Mesenchymal stem cell (in vitro differentiated cells and primary cell): ENCODE measurements at regions not wholly inside any gene's neighbourhood (a gene's known extent, or its start where the extent isn't known, plus 50 kb on each side); places are given as distances from the start of the nearest gene placed in this dataset.

Experiments
- DNase-seq: peaks from one replicate; pipeline ENCODE4 v3.0.0-alpha.2; 2013
- H2AFZ ChIP-seq: one replicate; pipeline ENCODE4 v1.6.1; 2013; ENCODE audit warnings: low read depth, mild to moderate bottlenecking, control low read depth, inconsistent platforms, low read length, moderate library complexity
- H2AK5ac ChIP-seq: 2 replicates; pipeline ENCODE4 v1.6.1; 2013; ENCODE audit warnings: low read length, moderate library complexity, mild to moderate bottlenecking, inconsistent platforms; ENCODE audit not compliant: severe bottlenecking
- H2BK120ac ChIP-seq: one replicate; pipeline ENCODE4 v1.6.1; 2013; ENCODE audit warnings: low read depth, mild to moderate bottlenecking, inconsistent platforms, low read length, moderate library complexity
- H2BK12ac ChIP-seq, 2 experiments: one replicate each; pipeline ENCODE4 v1.6.1; 2013; ENCODE audit warnings: inconsistent platforms in 2 of 2, low read length in 2 of 2, mild to moderate bottlenecking in 2 of 2, moderate library complexity in 2 of 2, control low read depth in 1 of 2
- H2BK15ac ChIP-seq: one replicate; pipeline ENCODE4 v1.6.1; 2013; ENCODE audit warnings: mild to moderate bottlenecking, low read depth, inconsistent platforms; ENCODE audit not compliant: poor library complexity, severe bottlenecking
- H2BK5ac ChIP-seq: 2 replicates; pipeline ENCODE4 v1.6.1; 2013; ENCODE audit warnings: low read depth, mild to moderate bottlenecking, low read length, control low read depth, inconsistent platforms; ENCODE audit not compliant: poor library complexity, severe bottlenecking
- H3K14ac ChIP-seq, 2 experiments: one replicate each; pipeline ENCODE4 v1.6.1; 2013; ENCODE audit warnings: inconsistent platforms in 2 of 2, low read length in 2 of 2, control low read depth in 1 of 2, mild to moderate bottlenecking in 1 of 2, moderate library complexity in 1 of 2
- H3K18ac ChIP-seq, 2 experiments: one replicate each; pipeline ENCODE4 v1.6.1; 2013; ENCODE audit warnings: inconsistent platforms in 2 of 2, low read length in 2 of 2, control low read depth in 1 of 2, low read depth in 1 of 2, mild to moderate bottlenecking in 1 of 2
- H3K23ac ChIP-seq, 2 experiments: one replicate each; pipeline ENCODE4 v1.6.1; 2013; ENCODE audit warnings: inconsistent platforms in 2 of 2, low read length in 2 of 2, mild to moderate bottlenecking in 2 of 2, moderate library complexity in 2 of 2, control low read depth in 1 of 2
- H3K27ac ChIP-seq: 2 replicates; pipeline ENCODE4 v1.5.1; 2013; ENCODE audit warnings: mild to moderate bottlenecking, moderate library complexity, low read length, control low read depth, inconsistent platforms; ENCODE audit not compliant: poor library complexity, severe bottlenecking
- H3K27me3 ChIP-seq, 2 experiments: 2 replicates each; pipeline versions ENCODE4 v1.6.1 to v1.7.0; 2013; ENCODE audit warnings: low read length in 2 of 2, mild to moderate bottlenecking in 2 of 2, moderate library complexity in 2 of 2, control low read depth in 1 of 2, inconsistent platforms in 1 of 2; ENCODE audit not compliant: control insufficient read depth in 1 of 2, insufficient read depth in 1 of 2
- H3K36me3 ChIP-seq, 2 experiments: 2 replicates each; pipeline versions ENCODE4 v1.6.1 to v1.7.0; 2013; ENCODE audit warnings: low read length in 2 of 2, control low read depth in 1 of 2, inconsistent platforms in 1 of 2, low read depth in 1 of 2, mild to moderate bottlenecking in 1 of 2; ENCODE audit not compliant: insufficient read depth in 2 of 2, control insufficient read depth in 1 of 2
- H3K4ac ChIP-seq, 2 experiments: one replicate each; pipeline ENCODE4 v1.6.1; 2013; ENCODE audit warnings: inconsistent platforms in 2 of 2, low read length in 2 of 2, mild to moderate bottlenecking in 2 of 2, moderate library complexity in 2 of 2, control low read depth in 1 of 2, low read depth in 1 of 2
- H3K4me1 ChIP-seq: 2 replicates; pipeline ENCODE4 v1.6.1; 2013; ENCODE audit warnings: low read depth, low read length, control low read depth; ENCODE audit not compliant: control insufficient read depth, insufficient read depth
- H3K4me2 ChIP-seq: 2 replicates; pipeline ENCODE4 v1.6.1; 2013; ENCODE audit warnings: low read length, mild to moderate bottlenecking, inconsistent platforms; ENCODE audit not compliant: poor library complexity, severe bottlenecking
- H3K4me3 ChIP-seq, 2 experiments: 2 replicates each; pipeline versions ENCODE4 v1.5.1 to v1.7.0; 2013; ENCODE audit warnings: low read length in 2 of 2, mild to moderate bottlenecking in 2 of 2, control low read depth in 1 of 2, low read depth in 1 of 2; ENCODE audit not compliant: insufficient read depth in 1 of 2
- H3K79me1 ChIP-seq: replicated peaks from 2 replicates; pipeline ENCODE4 v1.6.1; 2013; ENCODE audit warnings: mild to moderate bottlenecking, control low read depth, low read length, inconsistent platforms; ENCODE audit not compliant: poor library complexity, severe bottlenecking
- H3K9ac ChIP-seq: 2 replicates; pipeline ENCODE4 v1.7.0; 2013; ENCODE audit warnings: mild to moderate bottlenecking, low read length, moderate library complexity
- H3K9me3 ChIP-seq: 2 replicates; pipeline ENCODE4 v1.7.0; 2013; ENCODE audit warnings: mild to moderate bottlenecking, low read length; ENCODE audit not compliant: control insufficient read depth
- H4K8ac ChIP-seq: one replicate; pipeline ENCODE4 v1.6.1; 2013; ENCODE audit warnings: inconsistent platforms, mild to moderate bottlenecking, low read length, moderate library complexity
- H4K91ac ChIP-seq: one replicate; pipeline ENCODE4 v1.6.1; 2013; ENCODE audit warnings: mild to moderate bottlenecking, low read length, inconsistent platforms
- WGBS: methylation state at CpG from one replicate; pipeline ENCODE4 v1.1.7; 2013; ENCODE audit warnings: mixed read lengths; 5-methylcytosine and 5-hydroxymethylcytosine counted together

DNA sequence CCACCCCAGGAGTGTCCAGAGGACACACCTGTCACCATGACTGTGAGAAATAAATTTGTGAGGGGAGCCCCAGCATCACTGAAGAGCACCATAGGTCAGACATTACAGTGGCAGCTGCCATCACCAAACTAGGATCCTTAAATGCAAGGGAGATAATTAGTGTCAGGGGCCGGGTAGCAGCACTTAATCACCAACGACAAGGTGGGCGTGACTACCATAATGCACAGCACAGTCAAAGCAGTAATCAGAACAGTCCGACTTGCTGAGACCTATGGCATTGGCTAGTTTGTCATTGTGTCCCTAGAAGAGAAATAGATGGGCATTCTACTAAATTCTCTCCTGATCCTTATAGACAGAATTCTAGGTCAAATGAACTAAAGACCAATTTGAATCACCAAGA lies 856.7 kb upstream of the GOT2 start:
- Histone ChIP-seq H2AFZ (no peak overlapping the region), H4K91ac (no peak overlapping the region), H3K4me2 (no peak overlapping the region), H3K4ac (no peak overlapping the region), H2BK15ac (no peak overlapping the region), H3K9ac (no peak overlapping the region), H3K23ac (no peak overlapping the region), H3K36me3 (no peaks in the 10 kb centered on the region), H2AK5ac (no peak overlapping the region), H2BK5ac (no peak overlapping the region), H3K27ac (no peak overlapping the region), H3K14ac (peak overlapping the region in 1 of 2 experiments; percentile 36), H3K18ac (no peak overlapping the region), H4K8ac (no peak overlapping the region), H3K4me3 (no peak overlapping the region), H3K79me1 (no peaks in the 10 kb centered on the region), H3K9me3 (no peaks in the 10 kb centered on the region), H3K4me1 (no peaks in the 10 kb centered on the region), H2BK12ac (no peak overlapping the region), H3K27me3 (no peaks in the 10 kb centered on the region), H2BK120ac (no peak overlapping the region)
- WGBS, result over 99% methylated on average over 4 of the region's 4 CpGs
- DNase-seq, result no peak

- Histone ChIP-seq H3K18ac (no peak overlapping the region), H4K91ac (no peak overlapping the region), H2BK15ac (no peak overlapping the region), H3K27ac (no peak overlapping the region), H2BK12ac (no peak overlapping the region), H3K79me1 (no peaks in the 10 kb centered on the region), H3K4ac (no peak overlapping the region), H3K27me3 (no peaks in the 10 kb centered on the region), H2AFZ (no peak overlapping the region), H3K14ac (no peak overlapping the region), H3K4me2 (no peak overlapping the region), H3K9ac (no peak overlapping the region), H2BK5ac (no peak overlapping the region), H3K9me3 (no peaks in the 10 kb centered on the region), H4K8ac (no peak overlapping the region), H2AK5ac (no peak overlapping the region), H3K4me3 (no peak overlapping the region), H2BK120ac (no peak overlapping the region), H3K23ac (no peak overlapping the region), H3K36me3 (no peaks in the 10 kb centered on the region), H3K4me1 (no peaks in the 10 kb centered on the region)
- no CpG with 5 or more reads among the region's 1 CpG for WGBS
- no peak for DNase-seq
Measured at GRCh38 chr16:59586331-59586730, 852.2 kb upstream of the GOT2 start.

DNA sequence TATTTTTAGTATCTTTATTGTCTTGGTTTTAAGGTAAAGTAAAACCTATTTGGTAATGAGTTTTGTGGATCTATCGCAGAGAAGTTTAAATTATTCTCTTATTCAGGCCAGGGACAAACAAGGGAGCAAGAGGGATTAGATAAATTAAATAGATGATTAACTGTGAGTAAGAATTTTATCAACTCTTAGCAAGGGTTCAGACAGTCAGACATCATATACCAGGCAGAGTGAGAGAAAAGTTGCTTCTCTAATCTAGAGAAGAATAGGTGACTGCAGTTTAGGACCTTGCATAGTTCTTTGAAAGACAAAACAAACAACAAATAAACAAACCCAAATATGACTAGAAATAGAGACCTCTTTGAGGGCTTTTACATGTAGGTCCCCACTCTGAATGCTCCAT lies 840.2 kb upstream of the GOT2 start:
- H3K4me3 ChIP-seq, result no peak overlapping the region
- no peak overlapping the region for H3K27ac ChIP-seq
- H2AFZ ChIP-seq, result no peak overlapping the region
- H3K23ac ChIP-seq, result no peak overlapping the region
- H2BK5ac ChIP-seq, result no peak overlapping the region
- H3K14ac ChIP-seq, result no peak overlapping the region
- H3K4me1 ChIP-seq, result no peaks in the 10 kb centered on the region
- no peak for DNase-seq
- H3K9ac ChIP-seq, result no peak overlapping the region
- H3K4me2 ChIP-seq, result no peak overlapping the region
- no peaks in the 10 kb centered on the region for H3K36me3 ChIP-seq
- no peak overlapping the region for H3K18ac ChIP-seq
- H2AK5ac ChIP-seq, result no peak overlapping the region
- no peak overlapping the region for H4K91ac ChIP-seq
- WGBS, result 100% methylated on average over 1 of the region's 1 CpG
- no peaks in the 10 kb centered on the region for H3K27me3 ChIP-seq
- H3K79me1 ChIP-seq, result no peaks in the 10 kb centered on the region
- H4K8ac ChIP-seq, result no peak overlapping the region
- H2BK120ac ChIP-seq, result no peak overlapping the region
- H2BK12ac ChIP-seq, result no peak overlapping the region
- no peaks in the 10 kb centered on the region for H3K9me3 ChIP-seq
- H3K4ac ChIP-seq, result no peak overlapping the region
- no peak overlapping the region for H2BK15ac ChIP-seq

- WGBS, result 23% methylated on average over 2 of the region's 5 CpGs
- H2BK15ac ChIP-seq, result no peak overlapping the region
- no peak overlapping the region for H2BK12ac ChIP-seq
- H3K4me1 ChIP-seq, result no peaks in the 10 kb centered on the region
- no peak overlapping the region for H2BK5ac ChIP-seq
- H3K27ac ChIP-seq, result peak overlapping the region; percentile 57
- no peak overlapping the region for H3K9ac ChIP-seq
- H3K23ac ChIP-seq, result no peak overlapping the region
- H4K8ac ChIP-seq, result no peak overlapping the region
- H3K27me3 ChIP-seq, result no peaks in the 10 kb centered on the region
- DNase-seq, result peak; percentile 70
- no peak overlapping the region for H2BK120ac ChIP-seq
- no peak overlapping the region for H4K91ac ChIP-seq
- no peak overlapping the region for H2AFZ ChIP-seq
- H3K4me2 ChIP-seq, result no peak overlapping the region
- no peak overlapping the region for H3K18ac ChIP-seq
- H3K4ac ChIP-seq, result no peak overlapping the region
- H3K4me3 ChIP-seq, result no peak overlapping the region
- no peak overlapping the region for H3K14ac ChIP-seq
- H3K36me3 ChIP-seq, result no peaks in the 10 kb centered on the region
- no peaks in the 10 kb centered on the region for H3K9me3 ChIP-seq
- H2AK5ac ChIP-seq, result no peak overlapping the region
- no peaks in the 10 kb centered on the region for H3K79me1 ChIP-seq
Measured at GRCh38 chr16:59573528-59574271, 839.6 kb upstream of the GOT2 start.
